ENCODE measurements at regions not wholly inside any gene's neighbourhood (a gene's known extent, or its start where the extent isn't known, plus 50 kb on each side); places are given as distances from the start of the nearest gene placed in this dataset.

DNA sequence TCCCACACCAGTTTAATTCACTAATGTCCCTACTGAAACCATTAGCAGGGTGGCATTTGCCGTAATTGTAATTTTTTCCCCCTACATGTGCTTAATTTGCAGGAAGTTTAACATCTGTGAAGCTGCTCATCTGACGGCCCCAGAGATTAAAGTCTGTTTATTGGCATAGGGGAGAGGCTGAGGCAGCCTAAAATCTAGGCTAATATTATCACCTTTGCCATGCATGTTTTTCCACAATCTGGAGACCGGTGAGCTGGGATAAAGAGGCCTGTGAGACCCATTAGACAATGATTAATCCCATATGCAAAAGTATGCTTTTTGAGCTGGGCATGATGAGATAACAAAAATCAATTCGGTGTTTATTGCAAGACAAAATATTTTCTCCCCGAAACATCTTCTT, 561.2 kb upstream of the ALCAM start:
- DNase-seq (no peak), ATAC-seq (no peak)
- TF ChIP-seq POLR2A (IDR thresholded peaks at IDR 0.05) (no peak), CTCF (IDR thresholded peaks at IDR 0.05) (no peak)
- peaks cover 7% of the 10 kb centered on the region for H3K4me1 ChIP-seq
- H3K4me3 ChIP-seq: no peak overlapping the region
- H3K27me3 ChIP-seq: no peaks in the 10 kb centered on the region
- no peaks in the 10 kb centered on the region for H3K36me3 ChIP-seq (replicated peaks in 1 of 2; ENCODE audit: insufficient read depth in 1 of 2, low read depth in 2 of 2)
- no peaks in the 10 kb centered on the region for H3K9me3 ChIP-seq
- no peak overlapping the region for H3K27ac ChIP-seq
- 22 to 28% methylated on average over 5 of the region's 5 CpGs for WGBS, 2 donors
- intact Hi-C loops (cut with DNase I): no loop called here

GRCh38 chr3:104810896-104811295, 555.8 kb upstream of the ALCAM start:
- TF ChIP-seq CTCF (IDR thresholded peaks at IDR 0.05) (no peak), POLR2A (IDR thresholded peaks at IDR 0.05) (no peak)
- peak; percentile 73 for ATAC-seq
- intact Hi-C loops (cut with DNase I): no loop called here
- no peaks in the 10 kb centered on the region for H3K36me3 ChIP-seq (replicated peaks in 1 of 2; ENCODE audit: insufficient read depth in 1 of 2, low read depth in 2 of 2)
- H3K27me3 ChIP-seq: no peaks in the 10 kb centered on the region
- H3K4me3 ChIP-seq: no peak overlapping the region
- DNase-seq: peak; percentile 26 to 68 (median 45)
- 22 to 67% methylated on average over 1 of the region's 1 CpG for WGBS, 2 donors
- no peaks in the 10 kb centered on the region for H3K9me3 ChIP-seq
- no peaks in the 10 kb centered on the region for H3K4me1 ChIP-seq
- H3K27ac ChIP-seq: no peak overlapping the region

- WGBS, 2 donors: 32 to 40% methylated on average over 2 of the region's 2 CpGs
- no peak for DNase-seq
- no peaks in the 10 kb centered on the region for H3K27me3 ChIP-seq
- no peaks in the 10 kb centered on the region for H3K4me1 ChIP-seq
- no peak overlapping the region for H3K27ac ChIP-seq
- H3K4me3 ChIP-seq: no peak overlapping the region
- no peak for ATAC-seq
- TF ChIP-seq CTCF (IDR thresholded peaks at IDR 0.05) (no peak), POLR2A (IDR thresholded peaks at IDR 0.05) (no peak)
- H3K9me3 ChIP-seq: no peaks in the 10 kb centered on the region
- intact Hi-C loops (cut with DNase I): no loop called here
- H3K36me3 ChIP-seq (replicated peaks in 1 of 2; ENCODE audit: insufficient read depth in 1 of 2, low read depth in 2 of 2): no peaks in the 10 kb centered on the region
Measured at GRCh38 chr3:104816008-104816407, 550.7 kb upstream of the ALCAM start.

GRCh38 chr3:104816716-104817115, 550.0 kb upstream of the ALCAM start:
- Histone ChIP-seq H3K27me3 (no peaks in the 10 kb centered on the region), H3K27ac (no peak overlapping the region), H3K4me1 (no peaks in the 10 kb centered on the region), H3K36me3 (replicated peaks in 1 of 2; ENCODE audit: insufficient read depth in 1 of 2, low read depth in 2 of 2) (no peaks in the 10 kb centered on the region), H3K9me3 (peaks cover 0 to 5% (median 0%) of the 10 kb centered on the region in 3 donors), H3K4me3 (no peak overlapping the region)
- no peak for TF ChIP-seq POLR2A (IDR thresholded peaks at IDR 0.05)
- no peak for TF ChIP-seq CTCF (IDR thresholded peaks at IDR 0.05)
- intact Hi-C loops (cut with DNase I): no loop called here
- ATAC-seq: no peak
- no peak for DNase-seq
- WGBS, 2 donors: 46 to 55% methylated on average over 1 of the region's 1 CpG

GRCh38 chr3:104819333-104819732, 547.4 kb upstream of the ALCAM start:
- intact Hi-C loops (cut with DNase I): no loop called here
- ATAC-seq (no peak), DNase-seq (no peak)
- WGBS, 2 donors: 41 to 44% methylated on average over 2 of the region's 2 CpGs
- Histone ChIP-seq H3K9me3 (peaks cover 0 to 6% (median 0%) of the 10 kb centered on the region in 3 donors), H3K27me3 (no peaks in the 10 kb centered on the region), H3K36me3 (replicated peaks in 1 of 2; ENCODE audit: insufficient read depth in 1 of 2, low read depth in 2 of 2) (no peaks in the 10 kb centered on the region), H3K4me3 (no peak overlapping the region), H3K4me1 (no peaks in the 10 kb centered on the region), H3K27ac (no peak overlapping the region)
- TF ChIP-seq CTCF (IDR thresholded peaks at IDR 0.05) (no peak), POLR2A (IDR thresholded peaks at IDR 0.05) (no peak)

Data from body of pancreas (tissue), 4 donors.